ENCODE measurements at regions not wholly inside any gene's neighbourhood (a gene's known extent, or its start where the extent isn't known, plus 50 kb on each side); places are given as distances from the start of the nearest gene placed in this dataset.

DNA sequence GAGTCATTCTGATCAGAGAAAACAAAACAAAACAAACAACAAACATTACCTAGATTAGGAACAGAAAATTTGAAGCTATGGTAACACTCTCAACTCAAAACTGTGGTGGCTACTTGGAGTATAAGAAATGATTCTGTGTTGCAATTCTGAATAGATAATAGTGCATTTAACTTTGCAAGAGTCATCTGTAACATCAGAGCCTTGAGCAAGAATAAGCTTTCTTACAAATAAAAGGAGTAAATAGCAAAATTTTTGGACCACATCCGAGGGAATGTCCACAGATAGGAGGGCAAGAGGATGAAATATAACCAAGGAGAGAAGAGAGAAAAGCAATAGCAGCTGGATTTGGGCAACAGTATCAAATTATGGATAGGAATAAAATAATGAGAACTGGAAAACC, 1090.6 kb downstream of the SLC6A15 start:
- TF ChIP-seq, protein P1, sequence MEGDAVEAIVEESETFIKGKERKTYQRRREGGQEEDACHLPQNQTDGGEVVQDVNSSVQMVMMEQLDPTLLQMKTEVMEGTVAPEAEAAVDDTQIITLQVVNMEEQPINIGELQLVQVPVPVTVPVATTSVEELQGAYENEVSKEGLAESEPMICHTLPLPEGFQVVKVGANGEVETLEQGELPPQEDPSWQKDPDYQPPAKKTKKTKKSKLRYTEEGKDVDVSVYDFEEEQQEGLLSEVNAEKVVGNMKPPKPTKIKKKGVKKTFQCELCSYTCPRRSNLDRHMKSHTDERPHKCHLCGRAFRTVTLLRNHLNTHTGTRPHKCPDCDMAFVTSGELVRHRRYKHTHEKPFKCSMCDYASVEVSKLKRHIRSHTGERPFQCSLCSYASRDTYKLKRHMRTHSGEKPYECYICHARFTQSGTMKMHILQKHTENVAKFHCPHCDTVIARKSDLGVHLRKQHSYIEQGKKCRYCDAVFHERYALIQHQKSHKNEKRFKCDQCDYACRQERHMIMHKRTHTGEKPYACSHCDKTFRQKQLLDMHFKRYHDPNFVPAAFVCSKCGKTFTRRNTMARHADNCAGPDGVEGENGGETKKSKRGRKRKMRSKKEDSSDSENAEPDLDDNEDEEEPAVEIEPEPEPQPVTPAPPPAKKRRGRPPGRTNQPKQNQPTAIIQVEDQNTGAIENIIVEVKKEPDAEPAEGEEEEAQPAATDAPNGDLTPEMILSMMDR (IDR thresholded peaks at IDR 0.05) = no peak
- TF ChIP-seq POLR2AphosphoS5 (IDR thresholded peaks at IDR 0.05) = no peak
- TF ChIP-seq POLR2A (IDR thresholded peaks at IDR 0.05) = no peak
- TF ChIP-seq EP300 (IDR thresholded peaks at IDR 0.05) = no peak

All from upper lobe of left lung (tissue), 4 donors.